SK-N-MC (cell line): ENCODE measurements at regions not wholly inside any gene's neighbourhood (a gene's known extent, or its start where the extent isn't known, plus 50 kb on each side); places are given as distances from the start of the nearest gene placed in this dataset.

Source experiments
- EZH2 ChIP-seq: fragments of 200-600 bp; sonication (generic); IDR thresholded peaks from one replicate; pipeline ENCODE4 v1.6.1; 2017; ENCODE audit warnings: antibody characterized with exemption
- POLR2AphosphoS5 ChIP-seq: IDR thresholded peaks from 2 replicates; pipeline ENCODE4 v1.6.1; 2012; ENCODE audit warnings: mild to moderate bottlenecking, low read depth, low read length, borderline replicate concordance

- TF ChIP-seq POLR2AphosphoS5 (no peak), EZH2 (no peak)
These were observed 87.1 kb upstream of the PAX2 start for GRCh38 chr10:100658269-100658668.
